ENCODE measurements at regions not wholly inside any gene's neighbourhood (a gene's known extent, or its start where the extent isn't known, plus 50 kb on each side); places are given as distances from the start of the nearest gene placed in this dataset.
A peak's percentile ranks its signal among the peaks of the same experiment; 100 is the strongest.

- no peak for DNase-seq (ENCODE audit: low spot score)
Measured at GRCh38 chr12:114253976-114254778, 151.8 kb downstream of the TBX5 start.

- no peak for DNase-seq (ENCODE audit: low spot score)
Measured at GRCh38 chr12:114248527-114248926, 157.4 kb downstream of the TBX5 start.

- DNase-seq (ENCODE audit: low spot score): peak; percentile 69
Measured at GRCh38 chr12:114245555-114245954, 160.4 kb downstream of the TBX5 start.

- no peak for DNase-seq (ENCODE audit: low spot score)
Measured at GRCh38 chr12:114241973-114242434, 163.9 kb downstream of the TBX5 start.

GRCh38 chr12:114240288-114240687 lies 165.7 kb downstream of the TBX5 start:
- no peak for DNase-seq (ENCODE audit: low spot score)

- peak; percentile 58 for DNase-seq (ENCODE audit: low spot score)
Measured at GRCh38 chr12:114238808-114239207, 167.1 kb downstream of the TBX5 start.

- no peak for DNase-seq (ENCODE audit: low spot score)
Measured at GRCh38 chr12:114237230-114237629, 168.7 kb downstream of the TBX5 start.

- no peak for DNase-seq (ENCODE audit: low spot score)
Measured at GRCh38 chr12:114232187-114232586, 173.8 kb downstream of the TBX5 start.

GRCh38 chr12:114229150-114229549 lies 176.8 kb downstream of the TBX5 start:
- no peak for DNase-seq (ENCODE audit: low spot score)

- no peak for DNase-seq (ENCODE audit: low spot score)
Measured at GRCh38 chr12:114226241-114226928, 179.6 kb downstream of the TBX5 start.

GRCh38 chr12:114221957-114222630 lies 183.8 kb downstream of the TBX5 start:
- no peak for DNase-seq (ENCODE audit: low spot score)

GRCh38 chr12:114221136-114221833 lies 184.7 kb downstream of the TBX5 start:
- DNase-seq (ENCODE audit: low spot score): no peak

GRCh38 chr12:114220311-114220710 lies 185.6 kb downstream of the TBX5 start:
- no peak for DNase-seq (ENCODE audit: low spot score)

GRCh38 chr12:114218136-114218535 lies 187.8 kb downstream of the TBX5 start:
- DNase-seq (ENCODE audit: low spot score): no peak

- DNase-seq (ENCODE audit: low spot score): no peak
Measured at GRCh38 chr12:114215746-114216145, 190.2 kb downstream of the TBX5 start.

- DNase-seq (ENCODE audit: low spot score): no peak
Measured at GRCh38 chr12:114213055-114213581, 192.8 kb downstream of the TBX5 start.

GRCh38 chr12:114209861-114210260 lies 196.1 kb downstream of the TBX5 start:
- no peak for DNase-seq (ENCODE audit: low spot score)

- DNase-seq (ENCODE audit: low spot score): no peak
Measured at GRCh38 chr12:114206525-114206924, 199.4 kb downstream of the TBX5 start.

GRCh38 chr12:114201794-114202193 lies 204.2 kb downstream of the TBX5 start:
- DNase-seq (ENCODE audit: low spot score): no peak

GRCh38 chr12:114194956-114195355 lies 211.0 kb downstream of the TBX5 start:
- DNase-seq (ENCODE audit: low spot score): peak; percentile 17

GRCh38 chr12:114194066-114194465 lies 211.9 kb downstream of the TBX5 start:
- no peak for DNase-seq (ENCODE audit: low spot score)

- DNase-seq (ENCODE audit: low spot score): no peak
Measured at GRCh38 chr12:114193474-114193873, 212.5 kb downstream of the TBX5 start.
